ENCODE measurements at regions not wholly inside any gene's neighbourhood (a gene's known extent, or its start where the extent isn't known, plus 50 kb on each side); places are given as distances from the start of the nearest gene placed in this dataset.

GRCh38 chr3:189100866-189101265, 70.9 kb upstream of the TPRG1 start:
- Mint-ChIP-seq H3K27me3 (ENCODE audit: insufficient read depth) (no peaks in the 10 kb centered on the region), H3K4me3 (no peak overlapping the region), H3K27ac (no peak overlapping the region), H3K4me1 (no peaks in the 10 kb centered on the region), H3K9me3 (no peaks in the 10 kb centered on the region), H3K36me3 (ENCODE audit: low read depth) (no peaks in the 10 kb centered on the region)
- H3K27me3 ChIP-seq (ENCODE audit: control insufficient read depth, insufficient read depth, low read length, poor library complexity, severe bottlenecking): no peaks in the 10 kb centered on the region
- 80 to 89% methylated on average over 1 to 2 of the region's 2 CpGs for WGBS, 2 experiments (ENCODE audit: insufficient coverage in 1 of 2, insufficient read length in 1 of 2)
- no peak overlapping the region for H3K27ac ChIP-seq (ENCODE audit: low read depth, low read length)
- no peaks in the 10 kb centered on the region for H3K9me3 ChIP-seq (ENCODE audit: control insufficient read depth, low read length)
- H3K9ac ChIP-seq (ENCODE audit: extremely low read depth, low read length, poor library complexity, severe bottlenecking): no peak overlapping the region
- H3K4me1 ChIP-seq (ENCODE audit: control insufficient read depth, insufficient read depth, low read length): no peaks in the 10 kb centered on the region
- TF ChIP-seq CTCF (conservative IDR thresholded peaks at IDR 0.05): no peak
- DNase-seq: no peak
- no peaks in the 10 kb centered on the region for H3K36me3 ChIP-seq (ENCODE audit: control insufficient read depth, insufficient read depth, low read length)
- no peak overlapping the region for H3K4me3 ChIP-seq (ENCODE audit: low read length)

- 91 to 100% methylated on average over 1 of the region's 2 CpGs for WGBS, 2 experiments (ENCODE audit: insufficient coverage in 1 of 2, insufficient read length in 1 of 2)
- TF ChIP-seq CTCF (conservative IDR thresholded peaks at IDR 0.05): no peak
- Mint-ChIP-seq H3K4me1 (no peaks in the 10 kb centered on the region), H3K27me3 (ENCODE audit: insufficient read depth) (no peaks in the 10 kb centered on the region), H3K27ac (no peak overlapping the region), H3K9me3 (no peaks in the 10 kb centered on the region), H3K4me3 (no peak overlapping the region), H3K36me3 (ENCODE audit: low read depth) (no peaks in the 10 kb centered on the region)
- H3K9me3 ChIP-seq (ENCODE audit: control insufficient read depth, low read length): no peaks in the 10 kb centered on the region
- no peak overlapping the region for H3K4me3 ChIP-seq (ENCODE audit: low read length)
- no peak overlapping the region for H3K9ac ChIP-seq (ENCODE audit: extremely low read depth, low read length, poor library complexity, severe bottlenecking)
- no peaks in the 10 kb centered on the region for H3K4me1 ChIP-seq (ENCODE audit: control insufficient read depth, insufficient read depth, low read length)
- H3K36me3 ChIP-seq (ENCODE audit: control insufficient read depth, insufficient read depth, low read length): no peaks in the 10 kb centered on the region
- no peaks in the 10 kb centered on the region for H3K27me3 ChIP-seq (ENCODE audit: control insufficient read depth, insufficient read depth, low read length, poor library complexity, severe bottlenecking)
- no peak for DNase-seq
- no peak overlapping the region for H3K27ac ChIP-seq (ENCODE audit: low read depth, low read length)
Measured at GRCh38 chr3:189101594-189101993, 70.2 kb upstream of the TPRG1 start.

GRCh38 chr3:189103208-189103607, 68.6 kb upstream of the TPRG1 start:
- H3K27ac Mint-ChIP-seq: no peak overlapping the region
- no peak overlapping the region for H3K9ac ChIP-seq (ENCODE audit: extremely low read depth, low read length, poor library complexity, severe bottlenecking)
- 100% methylated on average over 1 of the region's 1 CpG; no CpG with 5 or more reads in 1 of the 2 experiments for WGBS, 2 experiments (ENCODE audit: insufficient coverage in 1 of 2, insufficient read length in 1 of 2)
- H3K4me1 ChIP-seq (ENCODE audit: control insufficient read depth, insufficient read depth, low read length): no peaks in the 10 kb centered on the region
- no peaks in the 10 kb centered on the region for H3K36me3 ChIP-seq (ENCODE audit: control insufficient read depth, insufficient read depth, low read length)
- no peaks in the 10 kb centered on the region for H3K27me3 Mint-ChIP-seq (ENCODE audit: insufficient read depth)
- H3K36me3 Mint-ChIP-seq (ENCODE audit: low read depth): no peaks in the 10 kb centered on the region
- no peaks in the 10 kb centered on the region for H3K9me3 ChIP-seq (ENCODE audit: control insufficient read depth, low read length)
- TF ChIP-seq CTCF (conservative IDR thresholded peaks at IDR 0.05): no peak
- H3K27me3 ChIP-seq (ENCODE audit: control insufficient read depth, insufficient read depth, low read length, poor library complexity, severe bottlenecking): no peaks in the 10 kb centered on the region
- H3K4me3 ChIP-seq (ENCODE audit: low read length): no peak overlapping the region
- no peak for DNase-seq
- H3K9me3 Mint-ChIP-seq: no peaks in the 10 kb centered on the region
- H3K4me1 Mint-ChIP-seq: no peaks in the 10 kb centered on the region
- H3K4me3 Mint-ChIP-seq: no peak overlapping the region
- H3K27ac ChIP-seq (ENCODE audit: low read depth, low read length): no peak overlapping the region

Data from endodermal cell (in vitro differentiated cells).